OCI-LY7 (cell line): ENCODE measurements at regions not wholly inside any gene's neighbourhood (a gene's known extent, or its start where the extent isn't known, plus 50 kb on each side); places are given as distances from the start of the nearest gene placed in this dataset.

Experiments used
- BruUV-seq: library from RNA; stranded (reverse); fragments of 400-500 nt; replicated peaks from 2 replicates; lab custom pipeline; 2021; lab: Mats Ljungman, UMichigan
- CTCF ChIA-PET: fragments of 300-600 bp; sonication (Branson Sonifier 250); formaldehyde crosslinking; loops from one replicate; lab custom pipeline; 2022; ENCODE audit warnings: antibody characterized with exemption; ENCODE audit not compliant: unreplicated experiment; lab: Charles Lee
- POLR2A ChIA-PET: fragments of 300-600 bp; sonication (Branson Sonifier 250); formaldehyde crosslinking; loops from one replicate; lab custom pipeline; 2022; ENCODE audit warnings: antibody characterized with exemption; lab: Charles Lee
- DNase-seq: peaks from one replicate; pipeline ENCODE4 v3.0.0-alpha.2; 2015; ENCODE audit warnings: low spot score
- H2AFZ ChIP-seq: fragments of 200-600 bp; sonication (generic), shearing (Covaris generic); 2 replicates; pipeline ENCODE4 v1.6.1; 2014; ENCODE audit warnings: mild to moderate bottlenecking, antibody characterized with exemption, low read length, moderate library complexity
- H3K27ac ChIP-seq: fragments of 200-600 bp; sonication (generic); 2 replicates; pipeline ENCODE4 v1.5.1; 2014; ENCODE audit warnings: mixed run types, low read depth, mild to moderate bottlenecking, moderate library complexity, low read length, inconsistent platforms; ENCODE audit not compliant: poor library complexity, severe bottlenecking
- H3K36me3 ChIP-seq: fragments of 200-600 bp; sonication (generic); 2 replicates; pipeline ENCODE4 v1.6.1; 2014; ENCODE audit warnings: mild to moderate bottlenecking, antibody characterized with exemption, low read length, moderate library complexity, mixed read lengths; ENCODE audit not compliant: insufficient read depth
- H3K4me1 ChIP-seq: fragments of 200-600 bp; sonication (generic); 2 replicates; pipeline ENCODE4 v1.5.1; 2014; ENCODE audit warnings: mild to moderate bottlenecking, low read length; ENCODE audit not compliant: insufficient read depth, poor library complexity, severe bottlenecking
- H3K4me2 ChIP-seq: fragments of 200-600 bp; sonication (generic); 2 replicates; pipeline ENCODE4 v1.6.1; 2014; ENCODE audit warnings: mild to moderate bottlenecking, low read length
- H3K4me3 ChIP-seq: fragments of 200-600 bp; sonication (generic); 2 replicates; pipeline ENCODE4 v1.5.1; 2014; ENCODE audit warnings: mild to moderate bottlenecking, low read depth, low read length; ENCODE audit not compliant: poor library complexity, severe bottlenecking
- H3K79me2 ChIP-seq: fragments of 200-600 bp; sonication (generic); 2 replicates; pipeline ENCODE4 v1.6.1; 2016; ENCODE audit warnings: low read depth, mild to moderate bottlenecking, low read length, moderate library complexity, mixed read lengths; ENCODE audit not compliant: insufficient read depth
- H3K9me2 ChIP-seq: fragments of 200-600 bp; sonication (generic); 2 replicates; pipeline ENCODE4 v1.6.1; 2016; ENCODE audit warnings: mild to moderate bottlenecking, low read length, mixed read lengths; ENCODE audit not compliant: insufficient read depth
- H3K9me3 ChIP-seq: fragments of 200-600 bp; sonication (generic); 2 replicates; pipeline ENCODE4 v1.6.1; 2014; ENCODE audit warnings: mild to moderate bottlenecking, mixed run types, low read length, mixed read lengths
- H4K20me1 ChIP-seq: fragments of 200-600 bp; sonication (generic); 2 replicates; pipeline ENCODE4 v1.6.1; 2014; ENCODE audit warnings: mild to moderate bottlenecking, antibody characterized with exemption, low read length, moderate library complexity, mixed read lengths; ENCODE audit not compliant: insufficient read depth
- CTCF ChIP-seq: fragments of 200-600 bp; sonication (generic); conservative IDR thresholded peaks from 2 replicates; pipeline ENCODE4 v1.5.1; 2014; ENCODE audit warnings: mild to moderate bottlenecking, antibody characterized with exemption, low read length, moderate library complexity, mixed read lengths
- EZH2phosphoT487 ChIP-seq: fragments of 200-600 bp; sonication (generic); IDR thresholded peaks from 2 replicates; pipeline ENCODE4 v1.6.1; 2018; ENCODE audit warnings: low read depth, borderline replicate concordance, mild to moderate bottlenecking, mixed run types, antibody characterized with exemption, low read length, moderate library complexity, mixed read lengths
- intact Hi-C: fragments of 100-400 bp; cut with micrococcal nuclease; formaldehyde crosslinking; loops from one replicate; pipeline ENCODE4 v1.10.0; 2022; ENCODE audit not compliant: unreplicated experiment

- ChIA-PET CTCF (no interaction called here), POLR2A (interaction anchor here (1.7 kb wide), 1 partner anchor 14 kb away, joined by 4 read pairs; no protein-coding TSS in a partner anchor)
- Histone ChIP-seq H3K4me3 (no peak overlapping the region), H3K9me2 (no peaks in the 10 kb centered on the region), H2AFZ (no peak overlapping the region), H3K4me1 (no peaks in the 10 kb centered on the region), H3K36me3 (no peaks in the 10 kb centered on the region), H3K79me2 (no peaks in the 10 kb centered on the region), H3K9me3 (no peaks in the 10 kb centered on the region), H4K20me1 (no peaks in the 10 kb centered on the region), H3K27ac (no peak overlapping the region), H3K4me2 (no peak overlapping the region)
- no TSS peak for BruUV-seq
- DNase-seq = no peak
- TF ChIP-seq EZH2phosphoT487 (no peak), CTCF (no peak)
- intact Hi-C loops = no loop called here
Observed at GRCh38 chr14:34254571-34254970, 207.5 kb downstream of the SPTSSA start.

GRCh38 chr14:34254031-34254430, 208.0 kb downstream of the SPTSSA start:
- DNase-seq = no peak
- Histone ChIP-seq H3K36me3 (no peaks in the 10 kb centered on the region), H3K4me2 (no peak overlapping the region), H4K20me1 (no peaks in the 10 kb centered on the region), H3K4me3 (no peak overlapping the region), H3K4me1 (no peaks in the 10 kb centered on the region), H3K9me3 (no peaks in the 10 kb centered on the region), H3K27ac (no peak overlapping the region), H3K9me2 (no peaks in the 10 kb centered on the region), H2AFZ (no peak overlapping the region), H3K79me2 (no peaks in the 10 kb centered on the region)
- no TSS peak for BruUV-seq
- intact Hi-C loops = no loop called here
- CTCF ChIA-PET = no interaction called here
- POLR2A ChIA-PET = interaction anchor here (1.7 kb wide), 1 partner anchor 13 kb away, joined by 4 read pairs; no protein-coding TSS in a partner anchor
- TF ChIP-seq EZH2phosphoT487 (no peak), CTCF (no peak)

- H2AFZ ChIP-seq = no peak overlapping the region
- no TSS peak for BruUV-seq
- TF ChIP-seq CTCF (no peak), EZH2phosphoT487 (no peak)
- H3K79me2 ChIP-seq = no peaks in the 10 kb centered on the region
- H3K4me2 ChIP-seq = no peak overlapping the region
- H3K4me3 ChIP-seq = no peak overlapping the region
- H3K36me3 ChIP-seq = no peaks in the 10 kb centered on the region
- no peak overlapping the region for H3K27ac ChIP-seq
- H3K4me1 ChIP-seq = no peaks in the 10 kb centered on the region
- H3K9me2 ChIP-seq = no peaks in the 10 kb centered on the region
- intact Hi-C loops = no loop called here
- H3K9me3 ChIP-seq = no peaks in the 10 kb centered on the region
- DNase-seq = no peak
- ChIA-PET CTCF (no interaction called here), POLR2A (no interaction called here)
- H4K20me1 ChIP-seq = no peaks in the 10 kb centered on the region
Observed at GRCh38 chr14:34252227-34252626, 209.8 kb downstream of the SPTSSA start.
